ENCODE measurements at regions not wholly inside any gene's neighbourhood (a gene's known extent, or its start where the extent isn't known, plus 50 kb on each side); places are given as distances from the start of the nearest gene placed in this dataset.
"Not testable (repeated sequence)": the region's sequence is repeated elsewhere in the genome, so short reads cannot be mapped to it uniquely, and the experiment has no call there.

DNA sequence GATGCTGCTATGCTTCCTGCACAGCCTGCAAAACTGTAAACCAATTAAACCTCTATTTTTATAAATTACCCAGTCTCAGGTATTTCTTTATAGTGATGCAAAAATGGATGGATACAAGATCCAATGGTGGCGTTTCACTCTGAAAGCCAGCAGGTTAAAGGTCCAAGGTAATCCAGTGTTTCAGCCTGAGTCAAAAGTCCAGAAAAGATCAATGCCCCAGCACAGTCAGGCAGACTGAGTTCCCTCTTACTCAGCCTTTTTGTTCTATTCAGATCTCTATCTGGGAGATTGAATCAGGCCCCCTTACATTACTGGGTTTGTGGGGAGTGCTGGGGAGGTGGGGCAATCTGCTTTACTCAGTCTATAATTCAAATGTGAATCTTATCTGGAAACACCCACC, 464.5 kb downstream of the GXYLT1 start:
- no peak for DNase-seq (ENCODE audit: low read depth in 2 of 2)

DNA sequence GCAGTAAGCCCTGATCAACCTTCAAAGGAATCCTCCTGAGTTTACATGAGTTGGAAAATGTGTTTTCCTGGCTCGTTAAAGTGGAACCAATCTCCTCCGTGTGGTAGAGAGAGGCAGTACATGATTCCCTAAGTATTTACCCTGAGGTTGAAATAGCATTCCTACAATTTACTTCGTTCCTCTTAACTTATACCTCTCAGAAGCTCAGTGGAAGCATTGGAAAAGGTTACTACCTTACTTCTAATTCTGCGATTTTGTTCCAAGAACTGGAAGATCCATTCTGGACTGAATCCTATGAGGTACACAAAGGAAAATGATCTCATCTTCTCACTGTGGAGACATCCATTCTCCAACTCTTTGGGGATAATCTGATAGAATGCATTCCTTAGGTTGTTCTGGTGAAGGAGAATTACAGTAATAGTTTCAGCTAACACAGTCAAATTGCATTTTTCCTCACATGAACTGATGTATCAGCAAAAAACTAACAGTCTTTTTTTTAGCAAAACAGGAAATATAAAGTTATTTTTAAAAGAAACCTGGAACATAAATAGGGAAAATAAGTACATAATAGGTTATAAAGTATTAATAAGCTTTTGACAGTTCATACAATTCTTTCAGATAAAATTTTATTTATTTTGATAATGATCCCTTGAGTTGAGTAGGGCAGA, 475.6 kb downstream of the PDZRN4 start:
- DNase-seq (ENCODE audit: low read depth in 2 of 2): no peak

DNA sequence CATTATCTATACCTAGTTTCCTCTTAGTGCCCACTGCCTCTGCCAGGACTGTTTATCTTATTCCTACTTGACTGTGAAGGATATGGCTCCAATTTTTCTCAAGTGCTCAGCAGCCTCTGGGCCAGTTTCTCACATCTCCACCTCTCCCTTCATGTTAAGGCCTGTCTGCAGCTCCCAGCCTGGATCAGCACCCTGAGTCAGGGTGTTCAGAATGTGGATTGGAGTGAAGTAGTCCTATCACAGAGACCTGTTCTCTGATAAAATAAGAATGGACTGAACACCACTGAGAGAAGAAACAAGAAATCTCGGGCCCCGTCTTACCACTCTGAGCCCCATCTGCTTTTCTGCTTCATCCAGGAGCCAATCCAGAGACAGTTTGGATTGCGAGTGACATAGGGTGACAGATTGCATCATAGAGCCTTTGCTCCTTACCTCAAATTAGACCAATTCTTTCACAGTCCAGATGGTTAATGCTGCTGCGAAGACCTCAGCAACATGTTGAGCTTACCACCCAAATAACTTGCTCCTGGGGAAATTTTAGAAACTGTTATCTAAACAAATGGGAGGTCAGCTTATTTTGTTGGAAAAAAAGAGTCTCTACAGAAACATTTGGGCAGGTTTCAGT, 473.1 kb downstream of the PDZRN4 start:
- DNase-seq (ENCODE audit: low read depth in 2 of 2): no peak

- no peak for DNase-seq (ENCODE audit: low read depth in 2 of 2)
Measured at GRCh38 chr12:41656454-41656853, 468.3 kb downstream of the PDZRN4 start.

DNA sequence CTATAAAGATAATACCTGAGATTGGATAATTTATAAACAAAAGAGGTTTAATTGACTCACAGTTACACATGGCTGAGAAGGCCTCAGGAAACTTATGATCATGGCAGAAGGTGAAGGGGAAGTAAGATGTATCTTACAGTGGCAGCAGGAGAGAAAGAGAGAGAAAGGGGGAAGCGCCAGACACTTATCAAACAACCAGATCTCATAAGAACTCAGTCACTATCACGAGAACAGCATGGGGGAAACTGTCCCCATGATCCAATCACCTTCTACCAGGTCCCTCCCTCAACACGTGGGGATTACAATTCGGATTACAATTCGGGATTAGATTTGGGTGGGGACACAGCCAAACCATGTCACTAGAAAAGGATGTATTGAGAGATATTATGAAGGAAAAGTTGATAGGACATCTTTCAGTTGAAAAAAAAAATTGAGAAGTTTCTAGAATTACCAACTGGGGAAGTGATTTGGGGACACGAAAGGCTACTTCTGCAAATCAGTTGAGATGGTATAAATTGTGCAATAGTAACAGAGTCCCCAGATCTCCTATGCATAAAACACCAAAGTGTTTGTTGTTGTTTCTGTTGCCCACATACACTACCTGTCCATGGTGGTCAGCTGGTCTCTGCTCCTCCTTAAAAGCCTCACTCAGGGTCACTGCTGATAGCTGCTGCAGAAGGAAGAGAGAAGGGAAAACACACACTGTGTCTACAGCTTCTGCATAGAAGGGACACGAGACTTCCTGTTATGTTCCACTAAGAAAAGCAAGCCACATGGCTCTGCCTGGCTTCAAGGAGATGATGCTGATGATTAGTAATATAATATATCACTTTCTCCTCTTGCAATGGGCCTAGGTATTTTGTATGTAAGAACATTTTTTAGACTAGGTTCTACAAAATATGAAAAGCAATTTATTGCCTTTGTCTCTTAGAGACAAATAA, 465.5 kb downstream of the PDZRN4 start:
- no peak for DNase-seq (ENCODE audit: low read depth in 2 of 2)

DNA sequence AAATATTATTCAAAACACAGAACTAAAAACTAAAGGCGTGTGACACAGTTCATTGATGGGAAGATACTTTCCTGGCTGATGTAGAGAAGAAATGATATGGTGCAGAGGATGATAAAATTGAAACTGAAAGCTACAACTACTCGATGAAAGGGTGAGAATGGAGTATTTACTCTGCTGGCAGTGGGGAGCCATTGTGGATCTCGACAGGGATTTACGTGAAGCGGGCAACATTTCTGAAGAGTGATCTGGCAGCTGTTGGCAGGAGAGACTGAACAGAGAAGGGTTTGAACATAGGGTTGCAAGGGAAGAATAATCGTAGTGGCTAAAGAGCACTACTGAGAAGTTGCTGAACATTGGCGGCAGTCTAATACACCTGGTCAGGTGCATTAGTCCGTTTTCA, 464.9 kb downstream of the PDZRN4 start:
- no peak for DNase-seq (ENCODE audit: low read depth in 2 of 2)

- no peak for DNase-seq (ENCODE audit: low read depth in 2 of 2)
Measured at GRCh38 chr12:41645624-41646023, 457.5 kb downstream of the PDZRN4 start.

GRCh38 chr12:41642808-41643207, 454.7 kb downstream of the PDZRN4 start:
- DNase-seq (ENCODE audit: low read depth in 2 of 2): not testable (repeated sequence)

DNA sequence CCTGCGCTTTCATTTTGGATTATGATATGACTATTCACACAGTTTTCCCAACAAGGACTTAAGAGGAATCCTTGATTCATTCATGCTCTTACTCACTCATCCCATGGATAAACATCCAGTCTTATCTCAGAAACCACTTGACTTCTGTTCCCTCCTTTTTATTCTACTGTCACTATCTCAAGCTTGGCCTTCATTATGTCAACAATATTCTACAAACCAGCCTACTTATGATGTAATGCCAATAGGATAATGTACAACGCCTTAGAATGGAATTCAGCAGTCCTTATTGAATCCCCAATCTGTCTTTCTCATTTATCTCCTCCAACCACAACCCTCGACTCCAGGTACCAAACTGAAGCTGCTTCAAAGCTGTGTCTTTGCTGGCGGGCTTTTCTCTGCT, 448.5 kb downstream of the PDZRN4 start:
- no peak for DNase-seq (ENCODE audit: low read depth in 2 of 2)

DNA sequence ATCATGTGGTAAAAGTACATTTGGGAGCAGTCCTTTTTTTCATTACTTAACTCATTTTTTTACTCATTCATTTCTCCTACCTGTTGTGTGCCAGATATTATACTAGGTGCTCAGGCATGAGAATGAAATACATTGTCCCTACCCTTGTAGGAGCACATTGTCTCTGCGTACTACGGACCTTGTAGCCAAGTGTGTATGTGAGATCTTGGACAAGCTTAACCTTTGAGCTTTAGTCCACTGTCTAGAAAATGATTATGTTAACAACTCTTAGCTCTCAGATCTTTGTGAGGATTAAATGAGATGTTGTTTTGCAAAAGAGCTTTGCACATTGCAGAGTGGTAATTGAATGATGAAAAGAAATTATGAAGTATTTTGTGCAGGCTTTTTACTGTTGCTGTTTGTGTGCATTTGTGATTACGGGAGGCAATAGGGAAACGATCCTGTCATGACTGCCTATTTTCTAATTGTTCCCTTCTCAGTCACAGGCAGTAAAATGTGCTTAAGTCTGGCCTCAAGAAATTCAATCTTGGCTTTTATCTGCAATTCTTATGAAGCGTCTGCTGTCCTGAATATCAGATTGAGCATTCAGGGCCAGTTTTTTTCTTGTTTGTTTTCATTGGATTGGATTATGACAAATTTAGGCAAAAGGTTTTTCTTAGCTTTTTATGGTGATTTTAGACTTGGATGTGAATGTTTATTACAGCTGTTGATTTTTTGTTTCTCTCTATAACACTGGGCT, 447.7 kb downstream of the PDZRN4 start:
- no peak for DNase-seq (ENCODE audit: low read depth in 2 of 2)

DNA sequence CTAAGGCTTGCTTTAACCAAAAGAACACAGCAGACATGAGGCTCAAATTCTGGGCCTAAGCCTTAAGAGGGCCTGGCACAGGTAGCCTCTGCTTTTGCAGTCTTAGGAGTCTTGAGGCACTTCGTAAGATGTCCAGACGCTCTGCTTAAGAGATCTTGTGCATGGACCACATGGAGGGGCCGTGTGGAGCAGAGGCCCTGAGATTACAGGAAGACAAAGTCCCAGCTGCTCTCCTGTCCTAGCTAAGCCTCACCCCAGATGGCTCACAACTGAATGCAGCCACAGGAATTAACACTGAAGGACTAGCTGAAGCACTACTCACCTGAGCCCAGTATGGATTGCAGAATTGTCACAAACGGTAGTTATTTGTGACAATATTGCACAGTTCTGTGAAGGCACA, 446.0 kb downstream of the PDZRN4 start:
- no peak for DNase-seq (ENCODE audit: low read depth in 2 of 2)

GRCh38 chr12:41629611-41630010, 441.5 kb downstream of the PDZRN4 start:
- no peak for DNase-seq (ENCODE audit: low read depth in 2 of 2)

- DNase-seq (ENCODE audit: low read depth in 2 of 2): no peak
Measured at GRCh38 chr12:41627476-41627875, 439.4 kb downstream of the PDZRN4 start.

DNA sequence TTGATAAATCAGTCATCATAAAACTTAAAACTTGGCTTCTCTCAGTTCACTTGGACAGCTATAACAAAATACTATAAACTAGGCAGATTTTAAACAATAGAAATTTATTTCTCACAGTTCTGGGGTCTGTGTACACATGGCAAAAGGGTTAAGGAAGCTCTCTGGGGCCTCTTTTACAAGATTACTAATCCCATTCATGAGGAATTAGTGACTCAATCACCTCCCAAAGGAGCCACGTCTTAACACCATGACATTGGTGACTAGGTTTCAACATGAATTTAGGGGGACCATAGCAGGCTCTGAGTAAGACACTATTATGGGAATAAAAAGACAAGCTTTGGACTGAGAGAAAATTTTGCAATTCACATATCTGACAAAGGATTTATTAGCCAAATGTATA, 436.5 kb downstream of the PDZRN4 start:
- no peak for DNase-seq (ENCODE audit: low read depth in 2 of 2)
